Endothelial cell of hepatic sinusoid (primary cell): ENCODE measurements at regions not wholly inside any gene's neighbourhood (a gene's known extent, or its start where the extent isn't known, plus 50 kb on each side); places are given as distances from the start of the nearest gene placed in this dataset.

Source experiments
- in situ Hi-C: cut with HindIII; loops from 2 replicates; pipeline ENCODE4 v1.10.0; 2017; ENCODE audit warnings: low sequenced_read_pairs

DNA sequence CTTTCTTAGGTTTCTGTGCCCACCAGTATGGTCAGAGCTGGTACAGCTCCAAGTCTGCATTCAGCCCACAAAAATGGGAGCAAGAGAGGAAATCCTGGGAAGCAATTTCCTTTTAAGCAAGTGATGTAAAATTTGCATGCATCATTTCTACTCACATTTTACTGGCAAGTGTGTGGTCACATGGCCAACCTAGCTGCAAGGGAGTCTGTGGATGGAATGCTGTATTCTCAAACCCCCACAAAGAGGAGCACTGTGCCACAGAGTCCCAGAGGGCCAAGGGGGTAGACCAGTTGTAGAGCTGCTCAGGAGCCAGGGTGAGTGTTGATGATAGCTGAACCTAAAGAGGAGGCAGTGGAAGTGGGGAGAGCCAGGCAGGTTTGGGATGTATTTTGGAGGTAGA lies 154.3 kb upstream of the SPRY4 start:
- in situ Hi-C loops = no loop called here

- in situ Hi-C loops = no loop called here
Observed at GRCh38 chr5:142478113-142478512, 153.3 kb upstream of the SPRY4 start.

- in situ Hi-C loops = no loop called here
Observed at GRCh38 chr5:142475102-142475513, 150.3 kb upstream of the SPRY4 start.

DNA sequence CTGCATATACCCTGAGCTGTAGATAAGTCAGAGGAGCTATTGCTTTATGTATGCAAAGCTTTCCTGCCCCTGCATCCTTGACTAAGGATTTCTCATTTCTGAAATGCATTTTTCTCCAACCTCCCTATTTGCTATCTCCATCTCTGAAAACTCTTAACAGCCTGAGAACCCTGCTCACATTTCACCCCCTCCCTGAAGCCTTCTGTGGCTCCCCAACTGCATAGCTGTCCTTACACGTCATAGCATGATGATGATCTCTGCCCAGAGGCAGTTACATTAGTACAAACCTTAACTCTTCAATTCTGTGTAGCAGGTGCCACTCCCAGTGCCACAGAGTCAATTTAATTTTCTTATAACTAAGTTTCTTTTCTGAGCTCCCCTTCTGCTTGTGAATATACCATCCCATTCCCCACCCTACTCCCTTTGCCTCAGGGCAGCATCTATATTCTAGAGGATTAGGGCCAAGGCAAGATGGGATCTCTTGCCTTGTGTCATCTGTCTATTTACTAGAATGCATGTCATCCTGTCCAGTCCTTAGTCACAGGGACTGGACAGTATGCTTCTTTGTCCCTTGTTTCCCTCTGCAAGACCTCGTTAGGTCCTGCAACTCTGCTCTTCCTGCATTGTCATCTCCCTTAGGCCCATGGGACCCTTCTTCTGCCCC lies 149.7 kb upstream of the SPRY4 start:
- in situ Hi-C loops = no loop called here

- in situ Hi-C loops = no loop called here
Observed at GRCh38 chr5:142473038-142473437, 148.2 kb upstream of the SPRY4 start.

DNA sequence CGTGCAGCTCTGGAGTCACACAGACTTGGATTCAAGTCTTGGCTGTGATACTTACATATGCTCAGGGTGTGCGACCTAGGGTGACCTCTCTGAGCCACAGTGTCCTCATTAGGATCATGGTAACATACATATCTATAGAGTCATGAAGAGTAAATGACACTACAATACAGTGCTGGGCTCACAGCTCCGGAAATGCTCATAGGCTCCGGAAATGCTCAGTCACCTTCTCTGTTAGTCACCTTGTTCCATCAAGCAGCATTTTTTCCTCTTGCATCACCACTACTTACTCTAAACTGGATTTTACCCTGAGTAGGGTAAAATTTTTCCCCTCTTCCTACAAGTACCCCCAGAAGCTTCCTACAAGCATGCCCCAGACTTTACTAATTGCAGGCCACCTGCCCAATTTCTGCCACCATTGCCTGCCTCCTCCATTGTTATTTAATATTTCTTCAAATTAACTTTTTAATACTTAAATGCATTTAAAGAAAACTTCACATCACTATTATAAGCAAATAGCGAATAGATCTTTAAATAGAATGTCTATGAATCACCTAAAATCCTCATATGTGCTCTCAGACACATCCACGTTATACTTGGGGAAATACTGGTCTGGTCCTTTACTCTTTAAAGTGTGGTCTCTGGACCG lies 147.6 kb upstream of the SPRY4 start:
- in situ Hi-C loops = no loop called here

GRCh38 chr5:142466195-142466971 lies 141.6 kb upstream of the SPRY4 start:
- in situ Hi-C loops = no loop called here

DNA sequence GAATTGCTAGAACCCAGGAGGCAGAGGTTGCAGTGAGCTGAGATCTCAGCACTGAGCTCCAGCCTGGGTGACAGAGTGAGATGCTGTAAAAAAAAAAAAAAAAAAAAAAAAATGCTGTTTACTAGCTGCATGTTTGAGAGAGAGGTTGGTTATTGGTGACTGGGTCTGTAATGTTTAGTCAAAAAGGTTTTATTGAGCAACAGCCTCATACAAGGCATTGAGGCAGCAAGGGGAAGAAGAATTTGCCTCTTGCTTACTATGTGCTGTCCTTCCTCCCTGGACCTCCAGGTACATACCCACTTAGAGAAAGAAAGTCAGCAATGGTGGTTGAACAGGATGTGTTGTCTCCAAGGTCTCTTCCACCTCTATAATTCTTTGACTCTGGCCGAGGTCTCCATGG lies 140.7 kb upstream of the SPRY4 start:
- in situ Hi-C loops = no loop called here

- in situ Hi-C loops = loop anchor here (5.0 kb wide), 2 partner anchors 37 to 83 kb away; no protein-coding TSS in a partner anchor
Observed at GRCh38 chr5:142463904-142464303, 139.1 kb upstream of the SPRY4 start.

DNA sequence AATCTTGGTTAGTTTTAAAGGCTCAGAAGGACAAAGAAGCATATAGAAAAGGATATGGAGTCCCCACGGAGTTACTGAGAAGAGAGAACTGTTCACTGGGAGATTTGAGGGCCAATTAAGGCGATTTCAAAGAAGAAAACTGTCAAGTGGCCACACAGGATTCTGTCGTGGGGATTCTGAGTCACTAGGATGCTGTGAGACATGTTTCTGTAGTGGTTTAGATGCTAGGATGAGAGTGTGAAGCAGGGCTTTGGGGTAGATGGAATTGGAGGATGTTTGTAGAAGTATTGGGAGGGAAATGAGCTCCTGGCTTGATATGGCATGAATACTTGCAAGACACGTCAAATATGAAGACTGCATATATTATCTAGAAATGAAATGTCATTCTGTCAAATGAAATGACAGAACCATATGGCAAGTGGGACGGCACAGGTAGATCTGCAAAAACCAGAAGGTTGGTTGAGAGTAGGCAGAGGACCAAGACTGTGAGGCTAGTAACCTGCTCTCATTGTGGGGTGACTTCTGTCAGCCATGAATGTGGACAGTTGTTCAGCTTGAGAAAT lies 136.3 kb upstream of the SPRY4 start:
- in situ Hi-C loops = loop anchor here (5.0 kb wide), 2 partner anchors 34 to 86 kb away; no protein-coding TSS in a partner anchor

- in situ Hi-C loops = no loop called here
Observed at GRCh38 chr5:142459209-142459608, 134.4 kb upstream of the SPRY4 start.

- in situ Hi-C loops = no loop called here
Observed at GRCh38 chr5:142455856-142456255, 131.0 kb upstream of the SPRY4 start.

GRCh38 chr5:142453932-142454331 lies 129.1 kb upstream of the SPRY4 start:
- in situ Hi-C loops = no loop called here

DNA sequence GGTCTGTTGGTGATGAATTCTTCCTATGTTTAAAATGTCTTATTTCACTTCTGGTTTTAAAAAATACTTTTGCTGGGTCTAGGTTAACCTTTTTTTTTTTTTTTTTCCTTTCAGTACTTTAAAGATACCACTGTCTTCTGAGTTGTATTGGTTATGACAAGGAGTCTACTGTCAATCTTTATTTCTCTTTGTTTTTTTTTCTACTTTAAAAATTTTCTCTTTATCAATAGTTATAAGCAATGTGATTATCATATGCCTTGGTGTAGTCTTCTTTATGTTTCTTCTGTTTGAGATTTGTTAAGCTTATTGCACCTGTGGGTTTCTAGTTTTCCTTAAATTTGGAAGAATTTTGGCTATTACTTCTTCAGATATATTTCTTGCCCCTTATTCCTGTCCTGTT lies 125.6 kb upstream of the SPRY4 start:
- in situ Hi-C loops = no loop called here

GRCh38 chr5:142447887-142448286 lies 123.1 kb upstream of the SPRY4 start:
- in situ Hi-C loops = no loop called here

DNA sequence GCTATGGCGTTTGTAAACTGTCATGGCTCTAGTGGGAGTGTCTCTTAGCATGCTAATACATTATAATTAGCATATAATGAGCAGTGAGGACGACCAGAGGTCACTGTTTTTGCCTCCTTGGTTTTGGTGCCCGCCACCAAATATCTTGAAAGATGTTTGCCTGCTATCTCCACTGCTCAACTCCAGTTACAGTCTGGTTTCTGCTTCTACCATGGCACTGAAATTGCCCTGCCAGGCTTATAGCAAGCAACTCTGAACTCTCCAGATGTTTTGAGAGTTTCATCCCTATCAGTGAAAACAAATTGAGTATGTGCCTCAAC lies 122.1 kb upstream of the SPRY4 start:
- in situ Hi-C loops = no loop called here

DNA sequence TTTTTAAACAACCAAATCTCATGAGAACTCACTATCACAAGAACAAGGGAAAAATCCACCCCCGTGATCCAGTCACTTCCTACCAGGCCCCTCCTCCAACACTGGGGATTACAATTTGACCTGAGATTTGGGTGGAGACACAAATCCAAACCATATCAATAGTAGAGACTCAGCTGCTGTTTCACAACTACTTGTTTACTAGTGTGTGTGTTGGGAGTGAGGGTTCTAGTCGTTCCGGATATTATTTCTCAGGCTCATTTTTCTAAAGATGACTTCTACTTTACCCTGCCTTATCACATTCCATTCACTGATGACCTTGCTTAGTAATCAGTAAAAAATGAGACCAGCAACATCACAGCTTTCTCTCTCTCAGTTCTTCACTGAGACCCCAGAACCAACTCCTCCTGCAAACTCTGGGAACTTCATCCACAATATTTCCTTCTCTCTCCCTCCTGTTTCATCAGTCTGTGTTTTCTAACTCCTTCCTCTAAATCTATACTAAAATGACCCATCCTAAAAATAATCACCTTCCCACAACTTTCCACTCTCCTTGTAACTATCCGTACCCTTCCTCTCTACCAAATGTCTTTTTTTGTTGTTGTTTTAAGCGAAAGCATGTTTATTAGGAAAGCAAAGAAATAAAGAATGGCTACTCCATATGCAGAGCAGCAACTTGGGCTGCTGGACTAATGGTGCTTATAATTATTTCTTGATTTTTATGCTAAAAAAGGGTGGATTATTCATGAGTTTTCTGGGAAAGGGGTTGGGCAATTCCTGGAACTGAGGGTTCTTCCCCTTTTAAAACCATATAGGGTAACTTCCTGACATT lies 121.5 kb upstream of the SPRY4 start:
- in situ Hi-C loops = no loop called here

DNA sequence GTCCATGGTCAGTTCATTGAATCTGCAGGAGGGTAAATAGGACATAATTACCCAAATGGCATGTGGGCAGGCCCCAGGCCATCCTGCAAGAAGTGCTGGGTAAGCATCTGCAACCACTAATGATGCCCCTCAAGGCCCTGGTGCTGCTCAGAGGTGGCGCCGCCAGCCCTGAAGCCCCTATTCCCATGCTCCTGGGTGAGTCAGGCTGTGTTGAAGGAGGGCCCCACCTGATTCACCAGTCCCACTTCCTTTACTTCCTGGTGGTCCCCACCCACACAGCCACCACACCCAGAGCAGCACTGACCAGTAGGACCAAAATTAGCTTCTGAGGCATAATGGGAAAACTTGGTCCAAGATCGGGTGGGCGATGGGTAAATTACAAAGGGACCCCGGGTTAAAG lies 120.4 kb upstream of the SPRY4 start:
- in situ Hi-C loops = no loop called here

DNA sequence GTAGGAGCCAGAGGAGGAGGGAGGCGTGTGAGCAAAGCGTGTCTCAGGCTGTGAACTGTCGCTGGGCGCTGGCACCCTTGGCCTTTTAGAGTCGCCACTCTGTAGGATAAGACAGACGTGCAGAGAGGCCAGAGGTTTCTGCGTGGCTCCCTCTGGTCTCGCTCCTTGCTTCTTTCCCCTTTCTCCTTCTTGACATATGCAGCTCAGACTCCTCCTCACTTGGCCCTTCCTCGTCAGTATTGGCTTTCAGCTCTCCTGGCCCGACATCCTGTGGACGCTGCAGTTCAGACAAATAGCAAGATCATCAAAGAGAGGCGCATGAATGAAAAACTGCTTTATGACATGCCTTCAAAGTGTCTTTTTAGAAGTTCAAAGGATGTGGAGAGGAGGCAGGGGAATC lies 116.8 kb upstream of the SPRY4 start:
- in situ Hi-C loops = no loop called here

DNA sequence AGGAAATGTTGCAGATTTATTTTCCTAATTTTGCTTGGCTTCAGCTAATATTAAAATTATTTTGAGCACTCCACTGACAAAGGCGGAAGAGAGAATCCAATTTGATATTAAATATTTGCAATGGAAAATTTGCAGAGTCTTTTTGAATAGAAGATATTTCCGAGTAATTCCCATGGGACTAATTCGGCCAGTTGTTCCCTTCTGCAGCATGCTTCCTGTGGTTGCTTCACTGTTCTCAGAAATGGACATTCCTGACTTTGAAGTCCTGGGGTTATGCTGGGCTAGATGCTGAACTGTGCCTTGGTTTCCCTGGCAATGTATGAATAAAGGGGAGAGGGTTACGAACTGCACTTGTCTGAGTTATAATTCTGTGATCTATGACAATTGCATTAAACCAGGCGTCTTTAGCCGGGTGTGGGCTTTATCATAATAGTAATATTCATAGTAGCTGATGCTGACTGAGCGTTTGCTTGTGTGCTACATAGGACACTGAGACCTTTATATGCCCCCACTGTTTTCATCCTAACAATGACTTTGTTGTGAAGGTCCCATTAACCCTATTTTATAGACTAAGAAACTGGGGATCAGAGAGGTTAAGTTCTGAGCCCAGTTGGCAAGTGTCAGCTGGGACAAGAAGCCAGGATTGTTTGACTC lies 114.5 kb upstream of the SPRY4 start:
- in situ Hi-C loops = no loop called here
